Ishikawa (cell line): ENCODE measurements at regions not wholly inside any gene's neighbourhood (a gene's known extent, or its start where the extent isn't known, plus 50 kb on each side); places are given as distances from the start of the nearest gene placed in this dataset.

Source experiments
- CEBPB ChIP-seq: IDR thresholded peaks from 2 replicates; pipeline ENCODE4 v1.6.1; 2012
- CREB1 ChIP-seq: IDR thresholded peaks from 2 replicates; pipeline ENCODE4 v1.6.1; 2012; ENCODE audit warnings: low read depth
- EGR1 ChIP-seq: IDR thresholded peaks from 2 replicates; pipeline ENCODE4 v1.6.1; 2012
- EP300 ChIP-seq: IDR thresholded peaks from 2 replicates; pipeline ENCODE4 v1.6.1; 2012; ENCODE audit warnings: borderline replicate concordance
- FOXM1 ChIP-seq: IDR thresholded peaks from 2 replicates; pipeline ENCODE4 v1.6.1; 2012; ENCODE audit warnings: low read depth, borderline replicate concordance
- NFIC ChIP-seq: IDR thresholded peaks from 2 replicates; pipeline ENCODE4 v1.6.1; 2012
- RAD21 ChIP-seq: IDR thresholded peaks from 2 replicates; pipeline ENCODE4 v1.6.1; 2012; ENCODE audit warnings: low read depth
- TAF1 ChIP-seq: IDR thresholded peaks from 2 replicates; pipeline ENCODE4 v1.6.1; 2012; ENCODE audit warnings: low read depth, mild to moderate bottlenecking
- TCF12 ChIP-seq: IDR thresholded peaks from 2 replicates; pipeline ENCODE4 v1.6.1; 2012; ENCODE audit warnings: low read depth
- TEAD4 ChIP-seq: IDR thresholded peaks from 2 replicates; pipeline ENCODE4 v1.6.1; 2012
- YY1 ChIP-seq: IDR thresholded peaks from 2 replicates; pipeline ENCODE4 v1.6.1; 2012; ENCODE audit warnings: low read depth
- ZBTB7A ChIP-seq: IDR thresholded peaks from 2 replicates; pipeline ENCODE4 v1.6.1; 2012; ENCODE audit warnings: low read depth
- TF ChIP-seq, protein P1 (sequence below): IDR thresholded peaks from 2 replicates; pipeline ENCODE4 v1.6.1; 2012; ENCODE audit warnings: low read depth, mild to moderate bottlenecking
- TF ChIP-seq, protein P2 (sequence below): IDR thresholded peaks from 2 replicates; pipeline ENCODE4 v1.6.1; 2012
- TF ChIP-seq, protein P3 (sequence below): IDR thresholded peaks from 2 replicates; pipeline ENCODE4 v1.6.1; 2012

DNA sequence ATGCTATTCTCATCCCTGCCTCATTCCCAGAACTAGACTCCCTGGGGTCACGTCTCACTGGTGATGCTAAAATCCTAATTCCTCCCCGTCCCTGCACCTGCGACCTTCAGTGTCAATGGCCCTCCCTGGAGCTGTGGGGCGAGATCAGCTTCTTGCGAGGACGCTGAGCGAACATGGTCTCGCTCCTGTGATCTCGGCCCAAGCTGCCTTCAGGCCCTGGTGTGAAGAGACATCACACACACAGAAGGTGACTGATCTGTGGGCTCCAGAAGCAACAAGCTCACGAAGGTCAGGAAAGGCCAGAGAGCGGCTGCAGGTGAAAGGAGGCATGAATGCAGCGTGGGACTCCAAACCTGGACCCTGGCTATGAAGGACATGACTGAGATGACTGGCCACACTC, 139.5 kb upstream of the CST7 start:
- no peak for TF ChIP-seq TAF1
- TF ChIP-seq, protein P1, sequence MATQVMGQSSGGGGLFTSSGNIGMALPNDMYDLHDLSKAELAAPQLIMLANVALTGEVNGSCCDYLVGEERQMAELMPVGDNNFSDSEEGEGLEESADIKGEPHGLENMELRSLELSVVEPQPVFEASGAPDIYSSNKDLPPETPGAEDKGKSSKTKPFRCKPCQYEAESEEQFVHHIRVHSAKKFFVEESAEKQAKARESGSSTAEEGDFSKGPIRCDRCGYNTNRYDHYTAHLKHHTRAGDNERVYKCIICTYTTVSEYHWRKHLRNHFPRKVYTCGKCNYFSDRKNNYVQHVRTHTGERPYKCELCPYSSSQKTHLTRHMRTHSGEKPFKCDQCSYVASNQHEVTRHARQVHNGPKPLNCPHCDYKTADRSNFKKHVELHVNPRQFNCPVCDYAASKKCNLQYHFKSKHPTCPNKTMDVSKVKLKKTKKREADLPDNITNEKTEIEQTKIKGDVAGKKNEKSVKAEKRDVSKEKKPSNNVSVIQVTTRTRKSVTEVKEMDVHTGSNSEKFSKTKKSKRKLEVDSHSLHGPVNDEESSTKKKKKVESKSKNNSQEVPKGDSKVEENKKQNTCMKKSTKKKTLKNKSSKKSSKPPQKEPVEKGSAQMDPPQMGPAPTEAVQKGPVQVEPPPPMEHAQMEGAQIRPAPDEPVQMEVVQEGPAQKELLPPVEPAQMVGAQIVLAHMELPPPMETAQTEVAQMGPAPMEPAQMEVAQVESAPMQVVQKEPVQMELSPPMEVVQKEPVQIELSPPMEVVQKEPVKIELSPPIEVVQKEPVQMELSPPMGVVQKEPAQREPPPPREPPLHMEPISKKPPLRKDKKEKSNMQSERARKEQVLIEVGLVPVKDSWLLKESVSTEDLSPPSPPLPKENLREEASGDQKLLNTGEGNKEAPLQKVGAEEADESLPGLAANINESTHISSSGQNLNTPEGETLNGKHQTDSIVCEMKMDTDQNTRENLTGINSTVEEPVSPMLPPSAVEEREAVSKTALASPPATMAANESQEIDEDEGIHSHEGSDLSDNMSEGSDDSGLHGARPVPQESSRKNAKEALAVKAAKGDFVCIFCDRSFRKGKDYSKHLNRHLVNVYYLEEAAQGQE = no peak
- no peak for TF ChIP-seq NFIC
- TF ChIP-seq CEBPB = no peak

DNA sequence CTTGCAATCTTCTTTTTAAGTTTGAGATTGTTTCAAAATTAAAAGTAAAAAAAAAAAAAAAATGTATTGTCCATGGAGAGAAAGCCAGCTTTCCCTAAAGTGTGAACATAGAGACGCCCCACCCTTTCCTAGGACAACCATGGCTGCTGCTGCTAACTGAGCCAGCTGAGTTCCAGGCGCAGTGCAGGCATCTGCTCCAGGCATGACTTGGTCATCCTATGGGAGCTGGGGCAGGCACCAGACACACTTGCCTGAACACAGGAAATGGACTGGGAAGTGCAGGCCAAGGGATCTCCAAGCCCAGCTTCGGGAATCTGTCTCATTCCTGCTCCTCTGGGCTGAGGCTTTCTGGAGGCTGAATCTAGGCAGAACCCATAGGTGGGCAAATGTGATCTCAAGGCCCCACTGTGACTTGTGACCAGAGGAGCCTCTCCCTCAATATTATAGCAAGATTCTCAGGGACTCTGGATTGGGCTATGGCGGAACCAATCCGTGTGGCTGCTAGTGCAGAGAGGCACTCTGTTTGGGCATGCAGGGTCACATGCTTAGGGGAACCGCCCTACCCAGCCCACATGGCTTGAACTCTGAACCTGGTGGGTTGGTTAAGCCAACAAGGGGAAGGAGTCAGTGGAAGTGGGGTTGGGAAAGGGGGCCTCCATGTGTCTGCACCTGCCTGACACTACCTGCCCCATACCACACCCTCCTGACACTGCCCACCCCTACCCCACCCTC, 138.2 kb upstream of the CST7 start:
- TF ChIP-seq, protein P2, sequence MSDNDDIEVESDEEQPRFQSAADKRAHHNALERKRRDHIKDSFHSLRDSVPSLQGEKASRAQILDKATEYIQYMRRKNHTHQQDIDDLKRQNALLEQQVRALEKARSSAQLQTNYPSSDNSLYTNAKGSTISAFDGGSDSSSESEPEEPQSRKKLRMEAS = no peak
- TF ChIP-seq ZBTB7A = no peak
- no peak for TF ChIP-seq CREB1
- TF ChIP-seq NFIC = no peak
- no peak for TF ChIP-seq YY1
- TF ChIP-seq FOXM1 = no peak
- TF ChIP-seq TEAD4 = no peak
- TF ChIP-seq RAD21 = no peak
- TF ChIP-seq TAF1 = no peak
- TF ChIP-seq EP300 = no peak
- no peak for TF ChIP-seq CEBPB
- TF ChIP-seq, protein P1 = no peak
- TF ChIP-seq EGR1 = no peak
- TF ChIP-seq, protein P3, sequence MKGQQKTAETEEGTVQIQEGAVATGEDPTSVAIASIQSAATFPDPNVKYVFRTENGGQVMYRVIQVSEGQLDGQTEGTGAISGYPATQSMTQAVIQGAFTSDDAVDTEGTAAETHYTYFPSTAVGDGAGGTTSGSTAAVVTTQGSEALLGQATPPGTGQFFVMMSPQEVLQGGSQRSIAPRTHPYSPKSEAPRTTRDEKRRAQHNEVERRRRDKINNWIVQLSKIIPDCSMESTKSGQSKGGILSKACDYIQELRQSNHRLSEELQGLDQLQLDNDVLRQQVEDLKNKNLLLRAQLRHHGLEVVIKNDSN = no peak
- TF ChIP-seq TCF12 = no peak

DNA sequence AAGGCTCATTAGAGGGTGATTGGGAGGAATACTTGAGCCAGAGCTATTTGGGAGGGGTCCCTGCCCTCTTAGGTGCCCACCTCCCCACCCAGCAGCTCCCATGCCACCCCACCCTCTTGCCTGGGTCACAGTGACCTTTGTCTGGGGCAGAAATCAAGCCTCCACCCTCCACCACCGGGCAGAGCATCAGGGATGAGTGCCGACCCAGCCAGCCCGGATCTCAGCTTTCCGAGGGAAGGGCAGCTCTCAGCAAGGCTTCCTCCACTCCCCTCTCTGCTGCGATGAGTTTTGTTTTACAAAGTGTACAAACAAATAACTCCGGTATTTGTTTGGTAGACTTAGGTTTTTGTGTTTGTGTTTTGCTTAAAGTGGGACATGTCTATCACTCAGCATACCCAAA, 136.7 kb upstream of the CST7 start:
- no peak for TF ChIP-seq NFIC
- no peak for TF ChIP-seq ZBTB7A
- TF ChIP-seq, protein P2 = no peak
- TF ChIP-seq, protein P3 = no peak
- TF ChIP-seq, protein P1 = no peak
- no peak for TF ChIP-seq FOXM1
- TF ChIP-seq YY1 = no peak
- no peak for TF ChIP-seq TEAD4
- no peak for TF ChIP-seq TCF12
- TF ChIP-seq RAD21 = no peak

DNA sequence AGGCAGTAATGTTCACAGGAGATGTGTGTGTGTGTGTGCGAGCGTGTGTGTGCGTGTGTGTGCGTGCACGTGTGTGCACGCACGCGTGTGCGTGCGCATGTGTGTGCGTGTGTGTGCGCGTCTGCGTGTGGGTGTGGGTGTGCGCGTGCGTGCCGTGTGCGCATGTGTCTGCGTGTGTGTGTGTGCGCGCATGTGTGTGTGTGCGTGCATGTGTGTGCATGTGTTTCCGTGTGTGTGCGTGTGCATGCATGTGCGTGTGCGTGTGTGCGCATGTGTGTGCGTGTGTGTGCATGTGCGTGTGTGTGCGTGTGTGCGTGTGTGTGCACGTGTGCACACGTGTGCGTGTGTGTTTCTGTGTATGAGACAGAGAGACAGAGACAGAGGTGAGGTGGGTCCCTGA, 136.0 kb upstream of the CST7 start:
- no peak for TF ChIP-seq FOXM1
- TF ChIP-seq CREB1 = no peak
- TF ChIP-seq CEBPB = no peak
- TF ChIP-seq YY1 = no peak
- TF ChIP-seq EGR1 = no peak
- TF ChIP-seq EP300 = no peak
- TF ChIP-seq, protein P2 = no peak
- no peak for TF ChIP-seq RAD21
- TF ChIP-seq, protein P3 = no peak
- no peak for TF ChIP-seq NFIC
- no peak for TF ChIP-seq TEAD4
- TF ChIP-seq, protein P1 = no peak
- no peak for TF ChIP-seq TCF12
- TF ChIP-seq TAF1 = no peak
- TF ChIP-seq ZBTB7A = no peak
